ENCODE measurements at regions not wholly inside any gene's neighbourhood (a gene's known extent, or its start where the extent isn't known, plus 50 kb on each side); places are given as distances from the start of the nearest gene placed in this dataset.
"Not testable (repeated sequence)": the region's sequence is repeated elsewhere in the genome, so short reads cannot be mapped to it uniquely, and the experiment has no call there.

DNA sequence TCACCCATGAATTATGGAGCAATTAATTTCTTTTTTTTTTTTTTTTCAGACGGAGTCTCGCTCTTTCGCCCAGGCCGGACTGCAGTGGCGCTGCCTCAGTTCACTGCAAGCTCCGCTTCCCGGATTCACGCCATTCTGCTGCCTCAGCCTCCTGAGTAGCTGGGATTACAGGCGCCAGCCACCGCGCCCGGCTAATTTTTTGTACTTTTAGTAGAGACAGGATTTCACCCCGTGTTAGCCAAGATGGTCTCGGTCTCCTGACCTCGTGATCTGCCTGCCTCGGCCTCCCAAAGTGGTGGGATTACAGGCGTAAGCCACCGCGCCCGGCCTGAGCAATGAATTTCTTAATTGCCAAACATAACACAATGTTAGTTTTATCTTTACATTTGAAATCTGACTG is 1261.2 kb downstream of the CDH11 start:
- H3K36me3 ChIP-seq (ENCODE audit: insufficient read depth, low read length); H3K9me3 ChIP-seq (ENCODE audit: control insufficient read depth, insufficient read depth, low read length); H3K9ac ChIP-seq (ENCODE audit: low read depth, low read length); H3K4me1 ChIP-seq (ENCODE audit: insufficient read depth, low read length): not testable (repeated sequence)

DNA sequence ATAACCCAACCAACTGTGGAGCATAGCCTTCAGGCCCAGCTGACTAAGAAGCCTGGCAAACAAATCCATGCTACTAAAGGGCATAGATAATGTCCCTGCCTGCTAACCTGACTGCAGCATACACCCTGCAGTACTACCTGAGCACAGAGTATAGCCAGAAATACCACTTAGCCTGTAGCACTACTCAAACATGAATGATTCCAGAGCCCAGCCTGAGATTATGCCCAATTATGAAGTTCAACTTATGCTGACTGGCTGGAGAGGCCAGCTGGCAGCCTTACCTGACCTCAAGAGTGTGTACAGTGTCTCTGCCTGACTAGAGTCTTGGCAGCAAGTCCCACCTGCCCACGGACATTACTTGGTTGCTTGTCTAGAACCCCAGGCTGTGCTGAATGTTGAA is 1265.3 kb downstream of the CDH11 start:
- no peaks in the 10 kb centered on the region for H3K4me1 ChIP-seq (ENCODE audit: insufficient read depth, low read length)
- no peak overlapping the region for H3K9ac ChIP-seq (ENCODE audit: low read depth, low read length)
- no peaks in the 10 kb centered on the region for H3K9me3 ChIP-seq (ENCODE audit: control insufficient read depth, insufficient read depth, low read length)
- no peaks in the 10 kb centered on the region for H3K36me3 ChIP-seq (ENCODE audit: insufficient read depth, low read length)

DNA sequence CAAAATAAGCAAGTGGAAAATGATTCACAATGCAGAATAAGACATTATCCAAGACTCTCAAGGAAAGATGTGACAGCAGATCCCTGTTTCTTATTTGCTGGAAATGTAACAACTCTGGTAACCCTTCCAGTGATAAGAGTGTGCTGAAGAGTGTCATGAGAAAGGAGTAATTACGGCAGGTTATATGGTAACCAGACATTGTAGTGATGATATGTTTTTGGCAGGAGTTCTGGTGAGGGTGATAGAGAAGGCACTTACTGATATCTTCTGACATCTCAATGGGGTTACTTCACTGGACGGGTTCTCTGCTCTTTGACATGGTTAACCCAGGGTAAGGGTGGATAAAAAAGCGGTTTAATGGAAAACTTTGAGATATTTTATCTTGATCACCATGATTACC is 1270.9 kb downstream of the CDH11 start:
- H3K9me3 ChIP-seq (ENCODE audit: control insufficient read depth, insufficient read depth, low read length) = no peaks in the 10 kb centered on the region

GRCh38 chr16:63841271-63841670 is 1280.6 kb downstream of the CDH11 start:
- Histone ChIP-seq H3K36me3 (ENCODE audit: insufficient read depth, low read length) (no peaks in the 10 kb centered on the region), H3K9ac (ENCODE audit: low read depth, low read length) (no peak overlapping the region), H3K4me1 (ENCODE audit: insufficient read depth, low read length) (no peaks in the 10 kb centered on the region), H3K9me3 (ENCODE audit: control insufficient read depth, insufficient read depth, low read length) (no peaks in the 10 kb centered on the region)

More for the DNA sequence above, 1270.9 kb downstream of the CDH11 start:
- Histone ChIP-seq H3K36me3 (ENCODE audit: insufficient read depth, low read length) (no peaks in the 10 kb centered on the region), H3K4me1 (ENCODE audit: insufficient read depth, low read length) (no peaks in the 10 kb centered on the region), H3K9ac (ENCODE audit: low read depth, low read length) (no peak overlapping the region)

DNA sequence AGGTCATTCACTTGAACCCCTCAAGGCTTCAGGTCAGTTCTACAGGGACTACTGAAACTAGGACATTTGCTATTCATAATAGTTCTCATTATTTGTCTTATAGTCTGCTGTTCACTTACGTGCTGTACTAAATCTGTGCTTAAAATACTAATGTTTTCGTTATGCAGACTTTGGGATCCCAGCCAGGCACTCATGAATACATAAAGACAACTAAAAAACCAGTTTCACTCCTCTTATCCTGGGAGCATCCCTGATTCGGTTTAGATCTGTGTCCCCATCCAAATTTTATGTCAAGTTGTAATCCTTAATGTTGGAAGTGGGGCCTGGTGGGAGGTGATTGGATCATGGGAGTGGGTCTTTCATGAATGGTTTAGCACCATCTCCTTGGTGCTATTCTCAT is 1291.8 kb downstream of the CDH11 start:
- Histone ChIP-seq H3K9ac (ENCODE audit: low read depth, low read length) (no peak overlapping the region), H3K9me3 (ENCODE audit: control insufficient read depth, insufficient read depth, low read length) (no peaks in the 10 kb centered on the region; the same call in 1 of the 2 replicates), H3K36me3 (ENCODE audit: insufficient read depth, low read length) (no peaks in the 10 kb centered on the region), H3K4me1 (ENCODE audit: insufficient read depth, low read length) (no peaks in the 10 kb centered on the region)

GRCh38 chr16:63822818-63823217 is 1299.0 kb downstream of the CDH11 start:
- Histone ChIP-seq H3K4me1 (ENCODE audit: insufficient read depth, low read length) (no peaks in the 10 kb centered on the region), H3K9me3 (ENCODE audit: control insufficient read depth, insufficient read depth, low read length) (no peaks in the 10 kb centered on the region), H3K36me3 (ENCODE audit: insufficient read depth, low read length) (no peaks in the 10 kb centered on the region), H3K9ac (ENCODE audit: low read depth, low read length) (no peak overlapping the region)

- no peaks in the 10 kb centered on the region for H3K9me3 ChIP-seq (ENCODE audit: control insufficient read depth, insufficient read depth, low read length)
- no peaks in the 10 kb centered on the region for H3K36me3 ChIP-seq (ENCODE audit: insufficient read depth, low read length)
- no peak overlapping the region for H3K9ac ChIP-seq (ENCODE audit: low read depth, low read length)
- H3K4me1 ChIP-seq (ENCODE audit: insufficient read depth, low read length) = no peaks in the 10 kb centered on the region
Measured at GRCh38 chr16:63816276-63816675, 1305.6 kb downstream of the CDH11 start.

DNA sequence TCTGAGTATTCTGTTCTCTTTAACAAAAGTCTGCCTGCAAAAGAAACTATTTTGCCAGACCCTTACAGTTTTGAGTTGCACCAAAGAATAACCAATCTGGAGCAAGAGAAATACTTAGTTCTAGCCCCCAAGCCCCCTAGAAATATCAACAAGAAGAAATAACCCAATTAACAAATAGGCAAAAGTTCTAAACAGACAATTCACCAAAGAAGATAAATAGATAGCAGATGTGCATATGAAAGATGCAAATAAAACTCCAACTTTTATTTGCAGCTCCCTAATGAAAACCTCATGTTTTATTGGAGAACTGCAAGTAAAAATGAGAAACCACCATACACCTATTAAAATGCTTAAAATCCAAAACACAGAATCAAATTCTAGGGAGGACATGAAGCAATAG is 1308.0 kb downstream of the CDH11 start:
- Histone ChIP-seq H3K9me3 (ENCODE audit: control insufficient read depth, insufficient read depth, low read length) (no peaks in the 10 kb centered on the region), H3K36me3 (ENCODE audit: insufficient read depth, low read length) (no peaks in the 10 kb centered on the region), H3K4me1 (ENCODE audit: insufficient read depth, low read length) (no peaks in the 10 kb centered on the region), H3K9ac (ENCODE audit: low read depth, low read length) (no peak overlapping the region)

- no peak overlapping the region for H3K9ac ChIP-seq (ENCODE audit: low read depth, low read length)
- no peaks in the 10 kb centered on the region for H3K36me3 ChIP-seq (ENCODE audit: insufficient read depth, low read length)
Measured at GRCh38 chr16:63808730-63809129, 1313.1 kb downstream of the CDH11 start.

DNA sequence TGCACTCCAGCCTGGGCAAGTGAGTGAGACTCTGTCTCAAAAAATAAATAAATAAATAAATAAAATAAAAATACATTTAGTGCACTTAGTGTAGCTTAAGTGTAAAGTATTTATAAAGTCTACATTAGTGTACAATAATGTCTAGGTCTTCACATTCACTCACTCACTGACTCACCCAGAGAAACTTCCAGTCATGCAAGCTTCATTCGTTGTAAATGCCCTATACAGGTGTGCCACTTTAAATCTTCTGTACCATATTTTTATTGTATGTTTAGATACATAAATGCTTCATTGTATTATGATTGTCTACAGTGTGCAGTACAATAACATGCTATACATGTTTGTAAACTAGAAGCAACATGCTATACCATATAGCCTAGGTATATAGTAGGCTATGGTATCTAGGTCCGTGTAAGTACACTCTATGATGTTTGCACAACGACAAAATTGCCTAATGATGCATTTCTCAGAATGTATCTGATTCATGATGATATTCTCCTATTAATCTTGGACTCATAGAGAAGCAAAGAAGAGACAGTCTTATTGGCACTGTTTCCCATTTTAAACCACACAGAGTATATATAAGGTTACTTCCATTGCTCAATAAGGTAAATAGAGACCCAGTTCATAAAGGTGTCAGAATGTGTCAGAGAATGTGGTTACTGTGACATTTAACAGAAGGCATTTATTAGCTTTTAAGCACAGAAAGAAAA is 1314.9 kb downstream of the CDH11 start:
- Histone ChIP-seq H3K4me1 (ENCODE audit: insufficient read depth, low read length) (no peaks in the 10 kb centered on the region), H3K9me3 (ENCODE audit: control insufficient read depth, insufficient read depth, low read length) (no peaks in the 10 kb centered on the region), H3K36me3 (ENCODE audit: insufficient read depth, low read length) (no peaks in the 10 kb centered on the region), H3K9ac (ENCODE audit: low read depth, low read length) (no peak overlapping the region)

More at GRCh38 chr16:63808730-63809129, 1313.1 kb downstream of the CDH11 start:
- Histone ChIP-seq H3K4me1 (ENCODE audit: insufficient read depth, low read length) (no peaks in the 10 kb centered on the region), H3K9me3 (ENCODE audit: control insufficient read depth, insufficient read depth, low read length) (no peaks in the 10 kb centered on the region)

DNA sequence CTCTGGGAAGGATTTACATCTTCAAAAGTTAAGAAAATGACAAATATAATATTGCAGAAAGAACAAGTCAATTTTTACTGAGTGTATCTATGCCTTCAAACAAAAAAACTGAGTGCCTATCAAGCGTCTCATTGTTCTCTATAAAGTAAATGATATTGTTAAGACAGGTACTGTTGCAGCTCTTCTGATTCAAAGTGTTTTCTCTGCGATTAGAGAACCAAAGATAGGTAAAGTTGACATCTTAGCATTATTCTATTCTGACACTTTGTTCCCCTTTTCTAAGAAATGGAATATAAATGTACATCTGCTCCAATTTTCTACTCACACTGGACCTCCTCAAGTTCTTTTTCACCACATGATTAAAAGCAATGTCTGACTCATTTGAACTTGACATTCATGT is 1317.7 kb downstream of the CDH11 start:
- Histone ChIP-seq H3K9ac (ENCODE audit: low read depth, low read length) (no peak overlapping the region), H3K9me3 (ENCODE audit: control insufficient read depth, insufficient read depth, low read length) (no peaks in the 10 kb centered on the region), H3K36me3 (ENCODE audit: insufficient read depth, low read length) (no peaks in the 10 kb centered on the region), H3K4me1 (ENCODE audit: insufficient read depth, low read length) (no peaks in the 10 kb centered on the region)

DNA sequence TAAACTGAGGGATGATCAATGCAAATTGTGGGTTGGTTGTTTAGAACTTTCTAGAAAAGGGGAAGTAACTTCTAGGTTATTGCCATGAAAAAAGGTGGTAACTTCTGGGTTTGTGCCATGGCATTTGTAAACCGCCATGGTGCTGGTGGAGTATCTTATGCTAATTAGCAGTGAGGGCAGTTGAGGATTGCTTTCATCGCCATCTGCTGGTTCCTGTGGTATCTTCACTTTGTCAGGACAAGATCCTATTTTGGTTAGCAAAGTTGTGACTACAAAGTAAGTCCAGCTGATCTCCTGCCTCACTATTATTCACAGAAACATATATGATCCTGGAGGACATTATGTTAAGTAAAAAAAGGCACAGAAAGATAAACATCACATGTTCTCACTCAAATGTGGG is 1332.3 kb downstream of the CDH11 start:
- H3K9me3 ChIP-seq (ENCODE audit: control insufficient read depth, insufficient read depth, low read length) = peaks cover 25% of the 10 kb centered on the region
- no peaks in the 10 kb centered on the region for H3K36me3 ChIP-seq (ENCODE audit: insufficient read depth, low read length)
- no peak overlapping the region for H3K9ac ChIP-seq (ENCODE audit: low read depth, low read length)
- no peaks in the 10 kb centered on the region for H3K4me1 ChIP-seq (ENCODE audit: insufficient read depth, low read length)

DNA sequence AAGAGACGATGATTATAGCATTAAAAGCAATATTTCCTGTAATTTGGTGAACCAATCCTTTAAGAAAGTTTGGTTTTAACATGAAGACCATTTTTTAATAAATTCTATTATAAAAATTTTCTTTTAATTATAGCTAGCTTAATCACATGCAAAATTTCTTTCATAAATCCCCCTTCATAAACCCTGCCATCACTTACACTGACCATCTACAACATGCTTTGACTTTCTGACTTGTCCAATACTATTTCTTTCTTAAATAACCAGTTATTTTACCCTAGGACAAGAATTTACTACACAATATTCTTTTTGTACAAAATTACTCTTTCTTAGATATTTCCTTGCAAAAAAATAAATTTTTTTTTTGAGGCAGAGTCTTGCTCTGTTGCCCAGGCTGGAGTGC is 1334.8 kb downstream of the CDH11 start:
- no peak overlapping the region for H3K9ac ChIP-seq (ENCODE audit: low read depth, low read length)
- no peaks in the 10 kb centered on the region for H3K36me3 ChIP-seq (ENCODE audit: insufficient read depth, low read length)
- no peaks in the 10 kb centered on the region for H3K4me1 ChIP-seq (ENCODE audit: insufficient read depth, low read length)
- H3K9me3 ChIP-seq (ENCODE audit: control insufficient read depth, insufficient read depth, low read length) = peaks cover 25% of the 10 kb centered on the region

DNA sequence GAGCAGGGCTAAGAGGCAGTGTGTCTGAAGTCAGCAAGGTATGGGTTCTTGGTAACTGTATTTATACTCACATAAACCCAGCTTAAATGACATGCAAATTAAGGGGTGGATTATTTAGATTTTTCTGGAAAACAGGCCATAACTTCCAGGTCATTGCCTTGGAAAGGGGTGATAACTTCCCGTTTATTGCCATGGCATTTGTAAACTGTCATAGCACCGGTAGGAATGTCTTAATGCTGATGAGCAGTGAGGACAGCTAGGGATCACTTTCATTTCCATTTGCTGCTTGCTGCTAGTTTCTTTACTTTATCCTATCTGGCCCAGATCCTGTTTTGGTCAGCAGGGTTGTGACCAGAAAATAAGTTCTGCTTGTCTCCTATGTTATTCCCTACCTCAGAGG is 1336.7 kb downstream of the CDH11 start:
- Histone ChIP-seq H3K9me3 (ENCODE audit: control insufficient read depth, insufficient read depth, low read length) (peaks cover 22% of the 10 kb centered on the region), H3K9ac (ENCODE audit: low read depth, low read length) (no peak overlapping the region), H3K36me3 (ENCODE audit: insufficient read depth, low read length) (no peaks in the 10 kb centered on the region), H3K4me1 (ENCODE audit: insufficient read depth, low read length) (no peaks in the 10 kb centered on the region)

DNA sequence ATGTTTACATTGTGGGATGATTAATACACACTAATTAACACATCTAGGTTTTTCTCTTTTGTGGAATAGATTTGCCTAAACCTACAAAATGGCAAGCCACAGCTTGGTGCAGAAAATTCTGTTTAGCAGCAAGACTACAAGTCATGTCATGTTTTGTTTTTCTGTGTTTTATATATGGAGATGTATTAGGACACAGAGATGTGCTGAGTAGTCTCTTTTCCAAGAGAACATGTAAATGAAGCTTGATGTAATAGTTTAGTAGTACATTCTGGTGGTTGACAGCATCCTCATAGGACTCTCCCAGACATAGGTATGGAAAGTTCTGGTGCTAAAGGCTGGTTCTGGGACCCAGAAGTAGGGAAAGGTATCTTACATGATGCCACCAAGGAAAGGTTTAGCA is 1345.4 kb downstream of the CDH11 start:
- Histone ChIP-seq H3K36me3 (ENCODE audit: insufficient read depth, low read length) (no peaks in the 10 kb centered on the region), H3K9ac (ENCODE audit: low read depth, low read length) (no peak overlapping the region), H3K9me3 (ENCODE audit: control insufficient read depth, insufficient read depth, low read length) (no peaks in the 10 kb centered on the region; the same call in 1 of the 2 replicates), H3K4me1 (ENCODE audit: insufficient read depth, low read length) (no peaks in the 10 kb centered on the region)
